ENCODE measurements at regions not wholly inside any gene's neighbourhood (a gene's known extent, or its start where the extent isn't known, plus 50 kb on each side); places are given as distances from the start of the nearest gene placed in this dataset.
A peak's percentile ranks its signal among the peaks of the same experiment; 100 is the strongest.
"Not testable (repeated sequence)": the region's sequence is repeated elsewhere in the genome, so short reads cannot be mapped to it uniquely, and the experiment has no call there.

DNA sequence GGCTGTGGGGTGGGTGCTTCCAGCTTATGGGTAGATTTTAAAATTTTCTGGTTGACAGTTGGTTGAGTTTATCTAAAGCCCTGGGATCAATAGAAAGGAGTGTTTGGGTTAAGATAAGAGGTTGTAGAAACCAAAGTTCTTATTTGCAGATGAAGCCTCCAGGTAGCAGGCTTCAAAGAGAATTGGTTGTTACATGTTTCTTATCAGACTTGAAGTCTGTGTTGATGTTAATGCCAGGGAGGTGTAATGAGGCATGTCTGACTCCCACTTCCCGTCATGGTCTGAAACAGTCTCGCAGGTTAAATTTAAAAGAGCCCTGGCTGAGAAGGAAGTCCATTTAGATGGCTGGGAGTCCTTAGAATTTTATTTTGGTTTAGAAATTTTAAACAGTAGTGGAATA is 165.2 kb upstream of the TMEM72 start:
- Mint-ChIP-seq H3K9me3 (no peaks in the 10 kb centered on the region), H3K36me3 (no peaks in the 10 kb centered on the region), H3K27ac (no peak overlapping the region), H3K4me1 (no peaks in the 10 kb centered on the region), H3K27me3 (peaks cover 0 to 5% of the 10 kb centered on the region in 2 donors), H3K4me3 (no peak overlapping the region)
- H3K9me3 ChIP-seq (ENCODE audit: control insufficient read depth in 1 of 2, low read length in 2 of 2), result no peaks in the 10 kb centered on the region
- no peaks in the 10 kb centered on the region for H3K36me3 ChIP-seq (ENCODE audit: insufficient read depth, low read length)
- no peak overlapping the region for H3K4me3 ChIP-seq (ENCODE audit: low read length in 2 of 2)
- DNase-seq, result no peak
- POLR2A ChIA-PET (ENCODE audit: partially characterized antibody), result no interaction called here
- no peaks in the 10 kb centered on the region for H3K27me3 ChIP-seq (ENCODE audit: insufficient read depth, low read length)
- intact Hi-C loops (cut with micrococcal nuclease), result no loop called here
- CTCF ChIA-PET (ENCODE audit: partially characterized antibody), result no interaction called here
- H3K4me1 ChIP-seq (ENCODE audit: insufficient read depth, low read length), result no peaks in the 10 kb centered on the region
- no peak overlapping the region for H3K27ac ChIP-seq (ENCODE audit: low read depth, low read length)

DNA sequence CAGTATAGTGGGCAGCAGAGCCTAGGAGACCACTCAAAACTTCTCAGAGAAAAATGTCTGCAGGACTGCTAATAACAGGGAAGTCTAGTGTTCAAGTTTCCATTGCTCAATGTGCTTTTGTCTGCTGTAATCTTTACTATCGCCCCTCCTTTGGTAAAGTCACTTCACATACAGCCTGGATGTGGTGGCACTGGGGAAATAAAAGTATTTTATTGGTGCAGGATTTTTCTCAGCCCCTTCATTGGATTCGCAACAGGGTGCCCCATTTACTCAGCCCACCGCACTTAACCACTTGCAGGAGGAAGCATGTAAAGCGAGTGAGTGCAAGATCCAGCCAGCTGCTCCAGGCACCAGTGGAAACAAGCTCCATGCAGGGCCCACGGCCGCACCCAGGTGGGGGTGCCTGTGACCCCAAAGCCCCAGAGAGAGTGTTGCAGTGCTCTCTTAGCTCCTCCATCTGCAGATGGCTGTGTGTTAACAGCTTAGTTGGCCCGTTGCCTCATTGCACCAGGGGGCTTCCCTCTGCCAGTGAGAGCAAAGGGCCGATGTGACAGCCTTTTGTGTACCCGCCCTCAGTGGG is 163.5 kb upstream of the TMEM72 start:
- Histone ChIP-seq H3K36me3 (ENCODE audit: insufficient read depth, low read length) (no peaks in the 10 kb centered on the region), H3K27me3 (ENCODE audit: insufficient read depth, low read length) (no peaks in the 10 kb centered on the region), H3K9me3 (ENCODE audit: control insufficient read depth in 1 of 2, low read length in 2 of 2) (no peaks in the 10 kb centered on the region), H3K4me1 (ENCODE audit: insufficient read depth, low read length) (no peaks in the 10 kb centered on the region), H3K27ac (ENCODE audit: low read depth, low read length) (no peak overlapping the region), H3K4me3 (ENCODE audit: low read length in 2 of 2) (no peak overlapping the region)
- Mint-ChIP-seq H3K27me3 (peaks cover 0 to 4% of the 10 kb centered on the region in 2 donors), H3K36me3 (no peaks in the 10 kb centered on the region), H3K9me3 (peaks cover 0 to 1% (median 0%) of the 10 kb centered on the region in 8 donors), H3K27ac (no peak overlapping the region), H3K4me1 (no peaks in the 10 kb centered on the region), H3K4me3 (no peak overlapping the region)
- ChIA-PET CTCF (ENCODE audit: partially characterized antibody) (no interaction called here), POLR2A (ENCODE audit: partially characterized antibody) (no interaction called here)
- DNase-seq, result no peak
- intact Hi-C loops (cut with micrococcal nuclease), result no loop called here

DNA sequence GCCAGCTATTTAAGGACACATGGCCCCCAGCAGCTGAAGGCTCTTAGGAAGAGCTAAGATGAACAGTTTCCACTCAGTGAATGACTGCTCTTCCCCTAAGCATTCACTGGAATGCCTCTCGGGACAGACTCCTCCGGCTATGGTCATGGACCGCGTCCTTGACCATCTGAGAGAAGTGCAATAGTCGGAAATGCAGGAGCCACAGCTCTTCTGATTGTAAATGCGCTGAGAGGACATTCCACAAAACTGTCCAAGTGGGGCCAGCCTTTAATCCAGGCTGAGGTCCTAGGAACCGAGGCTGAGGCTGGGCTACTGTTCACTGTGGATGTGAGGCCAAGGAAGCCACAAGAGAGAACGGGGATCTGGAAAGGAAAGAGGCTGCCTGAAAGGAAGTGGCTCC is 162.0 kb upstream of the TMEM72 start:
- peaks cover 0 to 1% (median 0%) of the 10 kb centered on the region in 8 donors for H3K9me3 Mint-ChIP-seq
- Histone ChIP-seq H3K27ac (ENCODE audit: low read depth, low read length) (no peak overlapping the region), H3K27me3 (ENCODE audit: insufficient read depth, low read length) (no peaks in the 10 kb centered on the region), H3K4me3 (ENCODE audit: low read length in 2 of 2) (no peak overlapping the region), H3K36me3 (ENCODE audit: insufficient read depth, low read length) (no peaks in the 10 kb centered on the region), H3K4me1 (ENCODE audit: insufficient read depth, low read length) (no peaks in the 10 kb centered on the region), H3K9me3 (ENCODE audit: control insufficient read depth in 1 of 2, low read length in 2 of 2) (no peaks in the 10 kb centered on the region)
- no peaks in the 10 kb centered on the region for H3K4me1 Mint-ChIP-seq
- H3K36me3 Mint-ChIP-seq, result no peaks in the 10 kb centered on the region
- POLR2A ChIA-PET (ENCODE audit: partially characterized antibody), result no interaction called here
- no peak overlapping the region for H3K4me3 Mint-ChIP-seq
- DNase-seq, result peak in 1 of 5 donors; percentile 5
- CTCF ChIA-PET (ENCODE audit: partially characterized antibody), result no interaction called here
- no peak overlapping the region for H3K27ac Mint-ChIP-seq
- peaks cover 0 to 4% of the 10 kb centered on the region in 2 donors for H3K27me3 Mint-ChIP-seq
- intact Hi-C loops (cut with micrococcal nuclease), result no loop called here

DNA sequence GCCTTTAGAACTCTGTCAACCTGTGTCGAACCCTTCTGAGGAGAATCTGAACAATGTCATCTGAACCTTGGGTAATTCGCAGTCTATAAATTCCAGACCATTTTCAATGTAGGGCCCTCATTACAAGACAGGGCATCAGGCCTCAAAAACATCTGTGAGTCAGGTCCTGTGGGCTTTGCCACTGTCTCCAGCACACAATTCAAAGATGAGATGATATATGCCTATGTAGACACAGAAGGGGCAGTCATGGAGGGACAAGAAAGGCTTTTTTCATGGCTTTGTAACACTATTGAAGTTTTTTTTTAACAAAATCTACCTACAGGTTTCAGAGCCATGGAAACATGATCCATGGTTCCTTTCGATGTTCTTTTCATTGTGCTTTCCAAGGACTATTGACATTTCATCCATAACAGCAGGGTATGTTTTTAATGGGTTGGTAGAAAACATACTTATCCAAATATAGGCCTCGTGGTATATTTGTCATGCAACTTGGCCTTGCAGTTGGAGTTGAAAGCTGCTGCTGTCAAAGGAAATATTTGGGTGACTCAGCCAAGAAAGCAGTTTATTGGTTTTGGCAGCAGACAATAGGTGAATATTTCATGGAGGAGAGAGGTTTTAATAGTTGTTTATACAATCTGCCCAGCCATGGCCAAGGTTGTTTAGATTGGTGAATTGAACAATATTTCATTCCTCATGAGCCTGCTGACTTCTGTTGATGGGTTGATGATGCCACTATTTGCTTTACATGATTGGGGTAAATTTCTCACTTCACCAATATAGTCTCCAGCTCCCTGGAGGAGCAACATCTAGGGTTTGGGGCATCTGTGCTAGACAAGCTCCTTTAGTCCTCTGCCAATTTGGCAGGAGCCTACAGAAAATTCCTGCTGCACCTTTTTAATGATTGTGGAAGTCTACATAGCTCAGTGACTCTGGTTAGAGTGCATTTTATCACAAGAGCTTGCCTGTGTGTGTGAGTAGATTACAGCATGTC is 158.4 kb upstream of the TMEM72 start:
- no peak overlapping the region for H3K4me3 Mint-ChIP-seq
- intact Hi-C loops (cut with micrococcal nuclease), result no loop called here
- H3K4me1 Mint-ChIP-seq, result no peaks in the 10 kb centered on the region
- H3K36me3 Mint-ChIP-seq, result no peaks in the 10 kb centered on the region
- peaks cover 0 to 1% of the 10 kb centered on the region in 2 donors for H3K27me3 Mint-ChIP-seq
- H3K4me1 ChIP-seq (ENCODE audit: insufficient read depth, low read length), result no peaks in the 10 kb centered on the region
- POLR2A ChIA-PET (ENCODE audit: partially characterized antibody), result no interaction called here
- peaks cover 0 to 6% (median 0%) of the 10 kb centered on the region in 8 donors for H3K9me3 Mint-ChIP-seq
- H3K36me3 ChIP-seq (ENCODE audit: insufficient read depth, low read length), result no peaks in the 10 kb centered on the region
- CTCF ChIA-PET (ENCODE audit: partially characterized antibody), result no interaction called here
- no peaks in the 10 kb centered on the region for H3K27me3 ChIP-seq (ENCODE audit: insufficient read depth, low read length)
- no peaks in the 10 kb centered on the region for H3K9me3 ChIP-seq (ENCODE audit: control insufficient read depth in 1 of 2, low read length in 2 of 2)
- no peak overlapping the region for H3K4me3 ChIP-seq (ENCODE audit: low read length in 2 of 2)
- no peak overlapping the region for H3K27ac ChIP-seq (ENCODE audit: low read depth, low read length)
- no peak for DNase-seq
- H3K27ac Mint-ChIP-seq, result no peak overlapping the region

DNA sequence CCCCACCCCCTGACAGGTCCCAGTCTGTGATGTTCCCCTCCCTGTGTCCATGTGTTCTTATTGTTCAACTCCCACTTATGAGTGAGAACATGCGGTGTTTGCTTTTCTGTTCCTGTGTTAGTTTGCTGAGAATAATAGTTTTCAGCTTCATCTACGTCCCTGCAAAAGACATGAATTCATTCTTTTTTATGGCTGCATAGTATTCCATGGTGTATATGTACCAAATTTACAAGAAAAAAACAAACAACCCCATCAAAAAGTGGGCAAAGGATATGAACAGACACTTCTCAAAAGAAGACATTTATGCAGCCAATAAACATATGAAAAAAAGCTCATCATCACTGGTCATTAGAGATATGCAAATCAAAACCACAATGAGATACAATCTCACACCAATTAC is 156.8 kb upstream of the TMEM72 start:
- H3K27ac Mint-ChIP-seq; H3K27ac ChIP-seq (ENCODE audit: low read depth, low read length); H3K9me3 Mint-ChIP-seq; POLR2A ChIA-PET (ENCODE audit: partially characterized antibody); H3K4me1 ChIP-seq (ENCODE audit: insufficient read depth, low read length); H3K27me3 Mint-ChIP-seq; H3K36me3 Mint-ChIP-seq; H3K36me3 ChIP-seq (ENCODE audit: insufficient read depth, low read length); CTCF ChIA-PET (ENCODE audit: partially characterized antibody); H3K9me3 ChIP-seq (ENCODE audit: control insufficient read depth in 1 of 2, low read length in 2 of 2); H3K4me3 Mint-ChIP-seq; H3K4me1 Mint-ChIP-seq; H3K4me3 ChIP-seq (ENCODE audit: low read length in 2 of 2); intact Hi-C loops (cut with micrococcal nuclease); DNase-seq; H3K27me3 ChIP-seq (ENCODE audit: insufficient read depth, low read length): not testable (repeated sequence)

DNA sequence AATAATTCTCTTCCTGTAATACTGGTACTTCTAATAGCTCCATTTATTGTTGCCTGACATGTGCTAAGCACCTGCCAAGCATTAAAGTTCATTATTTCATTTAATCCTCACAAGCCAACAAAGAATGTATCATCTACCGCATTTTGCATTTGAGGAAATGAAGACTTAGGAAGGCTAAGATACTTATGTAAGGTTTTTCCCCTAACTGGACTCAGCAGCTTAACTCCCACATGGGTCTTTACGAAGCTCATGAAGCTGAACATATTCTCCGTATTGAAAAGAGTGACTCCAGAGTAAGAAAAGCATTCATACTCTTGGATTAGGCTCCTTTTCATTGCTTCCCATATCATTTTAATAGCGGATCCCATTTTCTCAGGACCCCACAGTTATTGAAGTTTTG is 155.7 kb upstream of the TMEM72 start:
- POLR2A ChIA-PET (ENCODE audit: partially characterized antibody), result no interaction called here
- Histone ChIP-seq H3K4me1 (ENCODE audit: insufficient read depth, low read length) (no peaks in the 10 kb centered on the region), H3K36me3 (ENCODE audit: insufficient read depth, low read length) (no peaks in the 10 kb centered on the region), H3K9me3 (ENCODE audit: control insufficient read depth in 1 of 2, low read length in 2 of 2) (no peaks in the 10 kb centered on the region), H3K27ac (ENCODE audit: low read depth, low read length) (no peak overlapping the region), H3K27me3 (ENCODE audit: insufficient read depth, low read length) (no peaks in the 10 kb centered on the region), H3K4me3 (ENCODE audit: low read length in 2 of 2) (no peak overlapping the region)
- no peak overlapping the region for H3K27ac Mint-ChIP-seq
- H3K4me3 Mint-ChIP-seq, result no peak overlapping the region
- CTCF ChIA-PET (ENCODE audit: partially characterized antibody), result no interaction called here
- H3K9me3 Mint-ChIP-seq, result peaks cover 0 to 8% (median 0%) of the 10 kb centered on the region in 8 donors
- H3K27me3 Mint-ChIP-seq, result no peaks in the 10 kb centered on the region
- DNase-seq, result no peak
- intact Hi-C loops (cut with micrococcal nuclease), result no loop called here
- no peaks in the 10 kb centered on the region for H3K4me1 Mint-ChIP-seq
- H3K36me3 Mint-ChIP-seq, result no peaks in the 10 kb centered on the region

DNA sequence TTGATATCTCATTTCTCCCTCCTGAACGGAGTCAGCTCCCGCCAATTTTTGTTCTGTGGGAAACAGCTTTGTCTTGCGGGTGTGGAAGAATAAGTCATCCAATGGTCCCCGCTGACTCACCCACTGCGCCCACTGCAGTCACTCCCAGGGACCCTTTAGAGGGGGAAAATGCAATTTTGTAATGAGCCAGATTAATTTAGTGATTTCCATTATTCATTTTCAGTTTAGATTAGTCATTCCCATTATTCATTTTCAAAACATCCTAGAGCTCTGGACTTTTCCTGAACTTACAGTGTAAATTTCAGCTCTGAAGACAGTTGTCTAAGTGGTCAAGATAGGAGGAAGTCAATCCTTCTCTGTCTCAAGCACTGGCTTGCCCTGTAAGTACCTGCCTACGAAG is 154.9 kb upstream of the TMEM72 start:
- CTCF ChIA-PET (ENCODE audit: partially characterized antibody), result no interaction called here
- intact Hi-C loops (cut with micrococcal nuclease), result no loop called here
- no peaks in the 10 kb centered on the region for H3K36me3 ChIP-seq (ENCODE audit: insufficient read depth, low read length)
- no peak overlapping the region for H3K4me3 Mint-ChIP-seq
- no peaks in the 10 kb centered on the region for H3K36me3 Mint-ChIP-seq
- H3K9me3 ChIP-seq (ENCODE audit: control insufficient read depth in 1 of 2, low read length in 2 of 2), result no peaks in the 10 kb centered on the region
- peaks cover 0 to 1% of the 10 kb centered on the region in 2 donors for H3K27me3 Mint-ChIP-seq
- H3K4me1 ChIP-seq (ENCODE audit: insufficient read depth, low read length), result no peaks in the 10 kb centered on the region
- peaks cover 0 to 8% (median 0%) of the 10 kb centered on the region in 8 donors for H3K9me3 Mint-ChIP-seq
- POLR2A ChIA-PET (ENCODE audit: partially characterized antibody), result no interaction called here
- no peak for DNase-seq
- no peaks in the 10 kb centered on the region for H3K4me1 Mint-ChIP-seq
- H3K27ac Mint-ChIP-seq, result no peak overlapping the region
- no peaks in the 10 kb centered on the region for H3K27me3 ChIP-seq (ENCODE audit: insufficient read depth, low read length)
- no peak overlapping the region for H3K27ac ChIP-seq (ENCODE audit: low read depth, low read length)
- no peak overlapping the region for H3K4me3 ChIP-seq (ENCODE audit: low read length in 2 of 2)

All from CD4-positive, alpha-beta memory T cell (primary cell).